ENCODE measurements at regions not wholly inside any gene's neighbourhood (a gene's known extent, or its start where the extent isn't known, plus 50 kb on each side); places are given as distances from the start of the nearest gene placed in this dataset.

- Mint-ChIP-seq H3K4me3 (ENCODE audit: low read depth) (no peak overlapping the region), H3K4me1 (ENCODE audit: low read depth) (no peaks in the 10 kb centered on the region), H3K36me3 (ENCODE audit: insufficient read depth) (peaks cover 2% of the 10 kb centered on the region), H3K27ac (no peak overlapping the region), H3K9me3 (ENCODE audit: low read depth) (peaks cover 21% of the 10 kb centered on the region), H3K27me3 (no peaks in the 10 kb centered on the region)
- DNase-seq (ENCODE audit: low spot score, unreplicated experiment) = no peak
- no peak for TF ChIP-seq CTCF (IDR thresholded peaks at IDR 0.05; ENCODE audit: unreplicated experiment)
Observed at GRCh38 chr2:129117434-129117833, 798.8 kb upstream of the HS6ST1 start.

- no peak for TF ChIP-seq CTCF (IDR thresholded peaks at IDR 0.05; ENCODE audit: unreplicated experiment)
- Mint-ChIP-seq H3K36me3 (ENCODE audit: insufficient read depth) (peaks cover 2% of the 10 kb centered on the region), H3K27me3 (no peaks in the 10 kb centered on the region), H3K9me3 (ENCODE audit: low read depth) (peaks cover 21% of the 10 kb centered on the region), H3K4me1 (ENCODE audit: low read depth) (no peaks in the 10 kb centered on the region), H3K27ac (no peak overlapping the region), H3K4me3 (ENCODE audit: low read depth) (no peak overlapping the region)
- DNase-seq (ENCODE audit: low spot score, unreplicated experiment) = no peak
Observed at GRCh38 chr2:129118296-129118695, 799.6 kb upstream of the HS6ST1 start.

GRCh38 chr2:129129087-129129486, 810.4 kb upstream of the HS6ST1 start:
- no peak for DNase-seq (ENCODE audit: low spot score, unreplicated experiment)
- Mint-ChIP-seq H3K4me3 (ENCODE audit: low read depth) (no peak overlapping the region), H3K27me3 (no peaks in the 10 kb centered on the region), H3K27ac (no peak overlapping the region), H3K9me3 (ENCODE audit: low read depth) (peaks cover 8% of the 10 kb centered on the region), H3K4me1 (ENCODE audit: low read depth) (peaks cover 11% of the 10 kb centered on the region), H3K36me3 (ENCODE audit: insufficient read depth) (no peaks in the 10 kb centered on the region)
- TF ChIP-seq CTCF (IDR thresholded peaks at IDR 0.05; ENCODE audit: unreplicated experiment) = no peak

- H3K36me3 Mint-ChIP-seq (ENCODE audit: insufficient read depth) = no peaks in the 10 kb centered on the region
- H3K4me1 Mint-ChIP-seq (ENCODE audit: low read depth) = peaks cover 14% of the 10 kb centered on the region
- no peak for DNase-seq (ENCODE audit: low spot score, unreplicated experiment)
- H3K27me3 Mint-ChIP-seq = no peaks in the 10 kb centered on the region
- no peak for TF ChIP-seq CTCF (IDR thresholded peaks at IDR 0.05; ENCODE audit: unreplicated experiment)
- H3K27ac Mint-ChIP-seq = peak overlapping the region; percentile 34
- H3K4me3 Mint-ChIP-seq (ENCODE audit: low read depth) = no peak overlapping the region
- H3K9me3 Mint-ChIP-seq (ENCODE audit: low read depth) = peaks cover 17% of the 10 kb centered on the region
Observed at GRCh38 chr2:129133692-129134641, 815.3 kb upstream of the HS6ST1 start.

- Mint-ChIP-seq H3K27me3 (no peaks in the 10 kb centered on the region), H3K4me1 (ENCODE audit: low read depth) (peaks cover 14% of the 10 kb centered on the region), H3K4me3 (ENCODE audit: low read depth) (no peak overlapping the region), H3K9me3 (ENCODE audit: low read depth) (peaks cover 16% of the 10 kb centered on the region), H3K27ac (no peak overlapping the region), H3K36me3 (ENCODE audit: insufficient read depth) (no peaks in the 10 kb centered on the region)
- no peak for TF ChIP-seq CTCF (IDR thresholded peaks at IDR 0.05; ENCODE audit: unreplicated experiment)
- DNase-seq (ENCODE audit: low spot score, unreplicated experiment) = no peak
Observed at GRCh38 chr2:129135017-129135416, 816.3 kb upstream of the HS6ST1 start.
